HL-60/S4 treated with retinoic acid at 250 ng/mL for 4 days and 3 days (cell line): ENCODE measurements at regions not wholly inside any gene's neighbourhood (a gene's known extent, or its start where the extent isn't known, plus 50 kb on each side); places are given as distances from the start of the nearest gene placed in this dataset.
"Not testable (repeated sequence)": the region's sequence is repeated elsewhere in the genome, so short reads cannot be mapped to it uniquely, and the experiment has no call there.

ENCODE experiments used
- in situ Hi-C: fragments of 300-500 bp; cut with MboI; formaldehyde crosslinking; loops from 2 replicates; pipeline ENCODE4 v1.7.0; 2022; ENCODE audit warnings: low sequenced_read_pairs

- in situ Hi-C loops = no loop called here
Observed at GRCh38 chr14:30064454-30064853, 136.8 kb upstream of the PRKD1 start.

GRCh38 chr14:30069536-30069935, 141.9 kb upstream of the PRKD1 start:
- in situ Hi-C loops = no loop called here

- in situ Hi-C loops = not testable (repeated sequence)
Observed at GRCh38 chr14:30072454-30072853, 144.8 kb upstream of the PRKD1 start.

- in situ Hi-C loops = no loop called here
Observed at GRCh38 chr14:30077946-30078345, 150.3 kb upstream of the PRKD1 start.

- in situ Hi-C loops = no loop called here
Observed at GRCh38 chr14:30078811-30079402, 151.3 kb upstream of the PRKD1 start.

GRCh38 chr14:30082486-30082885, 154.8 kb upstream of the PRKD1 start:
- in situ Hi-C loops = no loop called here

- in situ Hi-C loops = no loop called here
Observed at GRCh38 chr14:30084811-30085210, 157.2 kb upstream of the PRKD1 start.

GRCh38 chr14:30085943-30086342, 158.3 kb upstream of the PRKD1 start:
- in situ Hi-C loops = no loop called here

- in situ Hi-C loops = no loop called here
Observed at GRCh38 chr14:30088620-30089019, 161.0 kb upstream of the PRKD1 start.

GRCh38 chr14:30108975-30109700, 181.5 kb upstream of the PRKD1 start:
- in situ Hi-C loops = no loop called here

- in situ Hi-C loops = no loop called here
Observed at GRCh38 chr14:30114051-30114450, 186.4 kb upstream of the PRKD1 start.

GRCh38 chr14:30115756-30116155, 188.1 kb upstream of the PRKD1 start:
- in situ Hi-C loops = no loop called here

GRCh38 chr14:30118992-30119640, 191.5 kb upstream of the PRKD1 start:
- in situ Hi-C loops = no loop called here

GRCh38 chr14:30125322-30125979, 197.8 kb upstream of the PRKD1 start:
- in situ Hi-C loops = no loop called here

GRCh38 chr14:30129807-30130206, 202.2 kb upstream of the PRKD1 start:
- in situ Hi-C loops = no loop called here

- in situ Hi-C loops = no loop called here
Observed at GRCh38 chr14:30131581-30132097, 204.0 kb upstream of the PRKD1 start.

GRCh38 chr14:30132196-30132595, 204.5 kb upstream of the PRKD1 start:
- in situ Hi-C loops = no loop called here

GRCh38 chr14:30134936-30135335, 207.3 kb upstream of the PRKD1 start:
- in situ Hi-C loops = no loop called here

- in situ Hi-C loops = no loop called here
Observed at GRCh38 chr14:30138567-30138966, 210.9 kb upstream of the PRKD1 start.

GRCh38 chr14:30142216-30142615, 214.6 kb upstream of the PRKD1 start:
- in situ Hi-C loops = no loop called here

- in situ Hi-C loops = no loop called here
Observed at GRCh38 chr14:30143627-30144026, 216.0 kb upstream of the PRKD1 start.
